Renal pelvis (tissue), 1 donor: ENCODE measurements at regions not wholly inside any gene's neighbourhood (a gene's known extent, or its start where the extent isn't known, plus 50 kb on each side); places are given as distances from the start of the nearest gene placed in this dataset.
A peak's percentile ranks its signal among the peaks of the same experiment; 100 is the strongest.

ENCODE experiments used
- DNase-seq: peaks from one replicate; pipeline ENCODE4 v3.0.0-alpha.2; 2013

DNA sequence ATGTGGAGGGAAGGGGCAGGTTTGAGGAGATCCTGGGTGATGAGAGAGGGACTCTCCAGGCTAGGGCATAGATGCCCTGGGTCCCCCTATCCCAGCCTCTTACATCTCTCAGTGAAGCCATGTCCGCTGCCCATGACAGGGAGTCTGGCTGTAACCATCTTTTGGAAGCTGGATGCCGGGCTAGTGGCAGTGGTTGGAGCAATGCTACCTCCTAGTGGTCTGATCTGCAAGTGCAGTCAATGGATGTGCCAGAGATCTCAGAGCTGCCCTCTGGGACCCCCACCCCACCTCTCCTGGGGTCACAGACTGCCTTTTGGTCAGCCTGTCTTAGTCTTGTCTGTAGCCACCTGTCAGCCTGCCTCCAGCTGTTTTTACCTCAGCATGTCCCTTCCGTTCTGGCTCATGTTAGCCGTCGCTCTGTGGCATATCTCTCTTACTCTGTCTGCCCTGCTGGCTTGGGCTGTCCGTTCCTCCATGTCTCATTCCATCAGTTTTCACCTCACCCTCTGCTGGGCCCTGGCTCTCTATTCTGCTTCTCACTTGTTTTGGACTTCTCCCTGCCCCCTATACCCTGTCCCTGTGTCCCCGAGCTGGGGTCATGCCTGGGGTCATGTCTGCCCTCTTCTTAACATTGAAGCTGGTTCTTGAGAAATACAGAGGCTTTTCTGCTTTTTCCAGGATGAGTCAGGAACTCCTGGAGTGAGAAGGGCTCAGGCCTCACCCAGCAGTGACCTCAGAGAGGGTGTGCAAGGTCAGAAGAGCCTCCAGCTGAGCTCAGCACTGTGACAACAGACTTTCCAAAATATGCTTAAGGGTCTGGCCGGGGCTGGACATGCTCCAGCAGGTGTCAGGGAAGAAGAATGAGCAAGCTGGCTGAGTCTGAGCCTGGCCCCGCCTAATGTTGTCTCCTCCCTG, 52.0 kb upstream of the THY1 start:
- DNase-seq = peak; percentile 58

DNA sequence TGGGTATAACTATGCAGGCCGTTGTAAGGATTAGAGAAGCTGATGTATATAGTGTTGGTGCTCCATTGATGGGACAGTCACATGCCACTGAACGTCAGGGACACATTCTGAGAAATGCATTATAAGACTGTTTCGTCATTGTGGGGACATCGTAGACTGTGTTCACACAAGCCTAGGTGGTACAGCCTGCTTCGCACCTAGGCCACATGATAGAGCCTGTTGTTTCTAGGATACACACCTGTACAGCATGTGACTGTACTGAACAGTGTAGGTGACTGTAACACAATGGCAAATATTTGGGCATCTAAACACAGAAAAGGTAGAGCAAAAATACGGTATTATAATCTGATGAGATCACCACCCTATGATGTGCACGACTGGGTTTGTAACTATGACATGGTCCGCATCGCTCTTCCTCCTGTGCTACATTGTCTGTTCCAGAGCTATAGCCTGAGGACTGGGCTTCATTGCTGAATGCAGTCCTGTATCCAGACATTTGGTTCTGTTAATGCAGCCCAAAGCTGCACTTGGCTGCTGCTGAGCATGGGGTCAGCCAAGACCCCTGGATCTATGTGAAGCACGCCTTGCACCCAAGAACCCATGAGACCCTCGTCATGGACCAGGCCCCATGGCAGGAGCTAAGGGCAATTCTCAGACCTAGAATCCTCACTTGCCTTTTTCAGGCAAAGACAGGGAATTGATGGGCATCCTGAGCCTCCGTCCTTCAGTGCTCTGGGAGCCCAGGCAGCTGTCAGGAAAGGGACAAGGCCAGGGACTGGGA, 51.1 kb upstream of the THY1 start:
- no peak for DNase-seq

DNA sequence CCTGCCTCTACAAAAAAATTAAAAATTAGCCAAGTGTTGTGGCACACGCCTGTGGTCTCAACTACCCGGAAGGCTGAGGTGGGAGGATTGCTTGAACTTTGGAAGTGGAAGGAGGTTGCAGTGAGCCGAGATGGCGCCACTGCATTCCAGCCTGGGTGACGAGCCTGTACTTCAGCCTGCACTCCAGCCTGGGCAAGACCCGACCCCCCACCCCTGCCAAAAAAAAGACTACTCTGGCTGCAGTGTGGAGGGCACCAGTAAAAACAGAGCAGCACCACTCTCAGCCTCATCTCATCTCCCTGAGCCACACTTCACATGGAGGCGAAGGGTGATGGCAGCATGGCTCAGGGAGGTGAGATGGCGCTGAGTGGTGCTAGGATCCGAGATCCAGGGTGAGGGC, 50.3 kb upstream of the THY1 start:
- no peak for DNase-seq

DNA sequence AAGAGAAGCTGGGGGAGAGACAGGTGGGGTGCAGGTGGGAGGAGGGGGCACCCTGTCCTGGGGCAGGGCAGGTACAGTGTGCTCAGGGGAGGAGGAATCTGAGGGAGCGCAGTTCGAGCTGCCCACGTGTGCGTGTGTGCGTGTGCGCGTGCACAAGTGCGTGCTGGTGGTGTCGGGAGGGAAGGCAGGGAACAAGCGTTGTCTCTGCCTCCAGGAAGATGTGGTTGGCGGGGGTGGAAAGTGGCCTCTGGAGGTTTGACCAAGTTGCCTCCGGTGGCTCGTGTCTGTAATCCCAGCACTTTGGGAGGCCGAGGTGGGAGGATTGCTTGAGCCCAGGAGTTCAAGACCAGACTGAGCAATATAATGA, 49.9 kb upstream of the THY1 start:
- DNase-seq = no peak
